Stimulated activated CD4-positive, alpha-beta T cell treated with anti-CD3 and anti-CD28 coated beads, Interleukin-2, amount 100 ng/mL, for 4 hours (primary cell): ENCODE measurements at regions not wholly inside any gene's neighbourhood (a gene's known extent, or its start where the extent isn't known, plus 50 kb on each side); places are given as distances from the start of the nearest gene placed in this dataset.

Experiments
- DNase-seq: peaks from one replicate; pipeline ENCODE4 v3.0.0-alpha.2; 2020; ENCODE audit warnings: low read depth

DNA sequence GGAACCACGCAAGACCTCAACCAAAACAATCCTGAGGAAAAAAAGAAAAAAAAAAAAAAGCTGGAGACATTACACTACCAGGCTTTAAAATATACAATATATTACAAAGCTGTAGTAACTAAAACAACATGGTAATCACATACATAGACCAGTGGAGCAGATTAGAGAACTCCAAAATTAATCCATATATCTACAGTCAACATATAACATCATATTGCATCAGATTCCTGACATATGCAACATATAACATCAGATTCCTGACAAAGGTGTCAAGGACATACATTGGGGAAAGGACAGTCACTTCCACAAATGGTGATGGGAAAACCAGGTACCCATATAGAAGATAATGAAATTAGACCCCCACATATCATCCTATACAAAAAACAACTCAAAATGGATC is 145.8 kb downstream of the BTG1 start:
- DNase-seq: no peak

DNA sequence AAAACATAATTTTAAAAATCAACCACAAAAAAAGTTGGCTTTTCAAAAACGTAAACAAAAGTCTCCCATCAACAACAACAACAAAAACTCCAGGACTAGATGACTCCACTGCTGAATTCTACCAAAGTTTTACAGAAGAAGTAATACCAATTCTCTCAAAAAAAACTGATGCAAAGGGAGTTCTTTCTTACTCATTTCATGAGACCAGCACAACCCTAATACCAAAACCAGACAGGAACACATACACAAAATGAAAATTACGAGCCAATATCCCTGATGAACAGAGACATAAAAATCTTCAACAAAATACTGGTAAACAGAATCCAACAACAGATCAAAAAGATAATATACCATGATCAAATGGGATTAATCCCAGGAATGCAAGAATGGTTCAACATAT is 147.3 kb downstream of the BTG1 start:
- DNase-seq: no peak

DNA sequence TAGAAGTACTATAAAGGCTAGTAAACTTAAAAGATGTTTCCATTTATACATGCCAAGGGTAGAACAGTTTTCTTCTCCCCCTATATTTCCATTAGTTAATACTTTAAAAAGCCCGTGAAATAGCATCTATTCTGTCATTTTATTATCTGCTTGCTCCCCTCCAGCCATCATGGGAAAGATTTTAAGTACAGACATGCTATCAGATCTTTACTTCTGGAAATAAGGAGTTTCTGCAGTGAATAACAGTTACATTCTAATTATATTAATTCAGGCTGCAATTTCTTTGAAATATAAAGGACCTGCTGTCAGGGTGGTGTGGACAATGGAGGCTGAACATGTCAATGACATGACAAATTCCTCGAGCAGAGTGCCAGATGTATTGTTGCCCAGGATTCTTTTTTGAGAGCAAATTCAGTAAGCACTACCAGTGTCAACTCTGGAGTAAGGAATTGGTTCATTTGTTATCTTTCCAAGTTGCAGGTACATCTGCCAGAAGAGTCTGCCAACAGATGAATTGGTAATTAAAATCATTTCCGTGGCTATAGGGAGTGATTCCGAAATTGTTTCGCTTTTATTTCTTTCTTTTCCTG is 151.3 kb downstream of the BTG1 start:
- no peak for DNase-seq

DNA sequence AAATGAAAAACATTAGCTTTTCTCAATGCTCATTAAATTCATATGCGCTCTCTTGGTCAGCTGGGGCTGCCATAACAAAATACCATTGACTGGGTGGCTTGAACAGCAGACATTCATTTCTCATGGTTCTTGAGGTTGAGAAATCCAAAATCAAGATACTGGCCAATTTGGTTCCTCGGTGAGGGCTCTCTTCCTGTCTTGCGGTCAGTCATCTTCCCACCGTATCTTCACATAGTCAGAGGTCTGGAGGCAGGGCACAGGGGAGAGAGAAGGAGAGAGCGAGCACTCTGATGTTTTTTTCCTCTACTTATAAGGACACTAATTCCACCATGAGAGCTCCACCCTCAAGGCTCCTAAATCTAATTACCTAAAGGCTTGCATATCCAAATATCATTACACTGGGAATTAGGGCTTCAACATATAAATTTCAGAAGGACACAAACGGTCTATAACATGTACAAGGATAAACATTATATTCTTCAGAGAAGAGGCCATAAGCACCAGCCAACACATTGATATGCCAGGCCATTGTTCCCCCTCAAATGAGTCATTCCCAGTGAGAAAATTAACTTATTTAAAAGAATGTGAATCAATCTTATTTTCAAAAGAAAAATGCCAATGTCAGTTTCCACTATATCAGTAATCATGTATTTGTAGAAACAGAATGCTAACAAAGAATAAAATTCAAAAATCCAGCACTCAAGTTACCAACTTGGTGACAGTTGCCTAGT is 152.2 kb downstream of the BTG1 start:
- no peak for DNase-seq

DNA sequence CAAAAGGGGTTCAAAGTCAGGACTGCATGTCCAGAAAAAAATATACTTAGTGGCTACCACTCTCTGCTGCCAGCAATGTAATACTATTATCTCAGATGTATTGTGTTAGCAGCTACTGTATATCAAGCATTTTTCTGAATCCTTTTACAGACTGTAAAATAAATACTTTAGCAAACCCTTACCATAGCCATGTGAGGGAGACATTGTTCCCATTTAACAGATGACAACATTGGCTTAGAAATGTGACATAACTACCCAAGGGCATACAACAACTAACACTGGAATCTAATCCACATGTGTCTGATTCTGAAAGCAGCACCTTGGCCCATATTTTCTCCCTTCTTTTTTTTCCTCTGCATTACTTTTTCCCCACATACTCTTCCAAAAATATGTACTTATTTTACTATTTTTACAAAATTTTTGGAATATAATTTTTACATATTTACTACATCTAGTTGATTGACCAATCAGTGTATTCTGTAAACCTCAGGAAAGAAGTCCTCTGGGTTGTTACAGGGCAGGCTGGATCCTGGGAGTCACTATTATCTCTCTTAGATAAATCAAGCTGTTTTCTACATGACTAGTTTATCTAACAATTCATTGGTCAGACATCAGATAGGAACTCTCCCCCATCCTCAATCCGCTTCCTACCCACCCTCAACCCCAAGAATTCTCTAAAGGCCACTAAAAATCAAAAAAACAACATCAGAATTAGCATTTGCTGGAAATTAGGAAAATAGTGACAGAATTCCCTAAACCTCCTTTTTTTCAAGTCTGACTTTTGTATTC is 154.1 kb downstream of the BTG1 start:
- no peak for DNase-seq

DNA sequence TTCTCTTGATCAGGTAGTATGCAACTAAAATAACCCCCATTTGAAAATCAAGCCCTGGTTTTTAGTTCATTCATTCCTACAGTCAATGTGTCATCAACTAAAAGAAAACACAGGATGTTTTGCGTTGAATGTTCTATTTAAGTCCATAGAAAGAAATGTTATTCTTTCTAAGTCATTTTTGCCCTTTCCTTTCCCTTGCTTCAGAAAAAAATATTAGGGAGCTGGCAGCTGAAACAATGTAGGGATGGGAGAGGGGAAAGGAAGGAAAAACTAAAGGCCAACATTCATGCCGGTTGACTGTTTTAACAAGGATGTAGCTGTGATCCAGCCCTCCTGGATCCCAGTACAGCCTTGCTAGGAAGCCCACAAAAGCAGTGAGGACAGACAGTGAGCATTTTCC is 155.1 kb downstream of the BTG1 start:
- no peak for DNase-seq

DNA sequence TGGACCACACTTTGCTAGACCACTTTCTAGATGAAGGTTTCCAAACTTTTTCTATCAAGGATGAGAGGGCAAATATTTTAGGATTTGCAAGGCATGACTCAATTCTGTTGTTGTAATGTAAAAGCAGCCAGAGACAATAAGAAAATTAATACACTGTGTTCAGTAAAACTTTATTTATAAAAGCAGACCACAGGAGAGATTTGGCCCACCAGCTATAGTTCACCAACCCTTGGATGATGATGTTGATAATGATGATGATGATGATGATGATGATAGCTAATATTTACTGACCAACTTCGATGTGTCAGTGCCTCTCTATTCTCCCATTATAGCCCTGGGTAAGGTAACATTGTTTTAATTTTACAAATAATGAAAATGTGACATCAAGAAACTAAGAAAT is 156.5 kb downstream of the BTG1 start:
- DNase-seq: no peak

DNA sequence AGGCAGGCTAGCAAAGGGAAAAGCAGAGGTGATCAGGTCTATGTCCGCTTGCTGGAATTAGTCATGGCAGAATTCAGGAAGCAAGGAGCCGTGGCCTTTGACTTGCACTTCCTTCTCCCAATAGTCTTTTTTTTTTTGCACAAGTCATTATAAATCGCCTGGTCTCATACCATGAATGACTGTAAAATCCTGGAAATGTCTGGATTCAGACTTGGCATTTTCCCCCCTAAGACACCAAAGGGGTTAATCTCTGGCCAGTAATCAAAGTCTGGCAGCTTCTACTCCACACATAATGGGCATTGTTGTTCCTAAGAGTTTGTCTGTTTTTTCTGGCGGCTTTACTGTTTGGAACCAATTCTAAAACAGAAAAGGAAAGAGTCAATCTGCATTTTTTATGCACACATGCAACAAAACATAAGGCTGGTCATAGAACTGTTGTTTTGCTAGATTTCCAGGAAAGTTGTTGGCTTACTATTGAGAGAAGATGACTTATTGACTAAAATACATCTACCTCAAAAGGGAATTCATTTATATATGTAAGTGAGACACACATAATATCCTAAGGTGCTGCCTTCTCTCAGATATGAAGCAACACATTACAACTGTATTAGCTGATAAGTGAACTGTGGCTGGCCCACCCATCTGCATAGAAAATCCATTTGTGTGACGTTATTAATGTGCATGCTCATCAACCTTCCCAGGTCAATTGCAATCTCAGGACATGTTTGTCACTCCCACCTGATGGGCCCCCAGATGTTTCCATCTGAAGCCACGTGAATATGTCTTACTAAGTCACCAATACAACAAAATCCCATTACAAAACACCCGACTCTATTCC is 157.3 kb downstream of the BTG1 start:
- DNase-seq: no peak

DNA sequence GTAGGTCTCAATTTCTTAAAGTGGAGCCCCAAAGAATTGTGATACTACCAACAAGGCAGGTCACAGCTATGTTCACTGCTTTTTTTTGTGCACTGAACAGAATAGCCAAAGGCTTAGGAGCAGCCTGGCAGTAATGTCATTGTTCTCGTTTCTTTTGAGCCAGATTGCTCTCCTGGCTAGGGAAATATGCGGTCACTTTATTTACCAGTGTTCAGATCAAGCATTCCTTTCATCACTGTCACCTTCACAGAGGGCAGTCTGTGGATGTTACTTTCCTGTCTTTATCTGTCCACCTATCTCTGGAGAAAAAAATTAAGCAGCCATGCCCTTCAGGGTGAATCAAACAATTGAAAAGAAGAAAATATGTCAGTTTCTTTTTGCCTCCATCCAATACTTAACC is 159.6 kb downstream of the BTG1 start:
- no peak for DNase-seq

DNA sequence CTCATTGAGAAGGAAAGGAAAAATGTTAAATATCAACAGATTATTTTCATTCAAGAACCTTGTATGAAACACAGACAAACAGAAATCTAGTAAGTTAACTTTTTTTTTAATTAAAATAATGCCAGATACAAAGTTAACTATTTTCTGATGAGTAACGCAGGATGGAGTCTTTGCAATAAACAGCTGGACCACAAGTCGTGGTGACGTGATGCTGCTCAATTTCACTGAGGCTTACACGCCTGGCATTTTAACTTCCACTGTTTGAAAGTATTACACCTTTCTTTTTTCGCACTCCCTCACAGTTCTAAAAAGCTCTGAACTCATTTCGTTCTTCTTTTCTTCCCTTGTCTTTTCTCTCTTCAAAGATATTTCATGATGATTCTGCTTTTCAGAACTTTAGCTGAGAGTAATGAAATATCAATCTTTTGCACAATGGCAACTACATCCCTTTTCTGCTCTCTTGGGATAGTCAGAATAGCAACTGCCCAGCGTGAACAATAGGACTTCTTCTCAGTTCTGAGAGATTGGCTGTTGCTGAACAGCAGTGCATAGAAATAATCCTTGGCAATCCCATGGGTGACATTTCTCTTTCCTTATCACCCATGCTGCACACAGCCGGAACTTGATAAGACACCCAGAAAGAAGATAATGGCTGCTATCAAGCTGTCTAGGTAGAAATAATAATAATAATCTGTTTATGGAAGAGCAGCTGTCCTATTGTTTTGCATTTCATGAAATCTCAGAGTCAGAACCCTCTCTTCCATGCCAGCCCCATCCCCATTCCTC is 160.5 kb downstream of the BTG1 start:
- no peak for DNase-seq

DNA sequence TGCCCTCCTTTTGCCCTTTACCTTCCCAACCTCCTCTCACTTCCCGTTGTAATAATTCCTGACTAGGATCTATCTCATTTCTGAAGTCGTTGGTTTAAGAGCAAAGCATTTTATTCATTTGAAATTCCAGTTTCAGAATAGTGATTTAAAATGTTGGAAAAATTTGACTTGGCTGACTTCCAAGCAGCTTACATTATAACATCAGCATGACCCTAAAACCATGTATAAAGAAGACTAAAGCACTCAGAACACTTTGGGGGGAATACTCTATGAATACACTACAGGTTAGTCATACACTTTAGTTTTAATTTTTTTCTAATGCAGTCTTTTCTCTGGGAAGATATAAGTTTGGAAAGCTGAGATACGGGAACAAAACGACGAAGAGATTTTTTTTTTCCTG is 161.1 kb downstream of the BTG1 start:
- no peak for DNase-seq

DNA sequence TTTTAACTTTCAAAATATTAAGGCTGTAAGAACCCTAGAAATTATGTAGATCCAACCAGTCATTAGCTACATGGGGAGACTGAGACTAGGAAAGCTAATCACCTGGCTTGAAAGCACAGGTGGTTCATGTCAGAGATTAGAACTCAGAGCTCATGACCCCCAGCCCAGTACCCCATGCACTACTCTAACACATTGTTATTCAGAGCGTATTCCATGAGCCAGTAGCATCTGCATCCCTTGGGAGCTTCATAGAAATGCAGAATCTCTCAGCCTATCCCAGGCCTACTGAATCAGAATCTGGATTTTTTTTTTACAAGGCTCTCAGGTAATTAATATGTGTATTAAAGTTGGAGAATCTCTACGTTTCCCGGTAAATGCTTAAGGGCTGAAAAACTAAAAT is 161.7 kb downstream of the BTG1 start:
- no peak for DNase-seq

DNA sequence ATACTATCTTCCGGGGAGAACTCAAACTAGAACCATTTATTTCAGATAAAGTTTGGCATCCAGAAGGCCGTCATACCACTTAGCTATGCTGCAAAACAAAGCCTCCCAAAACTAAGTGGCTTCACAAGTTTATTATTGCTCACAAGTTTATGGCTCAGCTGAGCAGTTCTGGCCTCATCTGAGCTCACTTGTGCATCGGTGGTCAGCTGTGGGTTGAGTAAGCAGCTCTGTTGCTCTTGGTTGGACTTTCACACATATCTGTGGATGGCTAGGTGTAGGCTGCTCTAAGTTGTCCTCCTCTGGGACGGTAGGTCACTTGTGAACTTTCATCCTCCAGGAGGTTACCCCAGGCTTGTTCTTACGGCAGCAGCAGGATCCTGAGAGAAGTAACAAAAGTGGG is 162.7 kb downstream of the BTG1 start:
- no peak for DNase-seq

DNA sequence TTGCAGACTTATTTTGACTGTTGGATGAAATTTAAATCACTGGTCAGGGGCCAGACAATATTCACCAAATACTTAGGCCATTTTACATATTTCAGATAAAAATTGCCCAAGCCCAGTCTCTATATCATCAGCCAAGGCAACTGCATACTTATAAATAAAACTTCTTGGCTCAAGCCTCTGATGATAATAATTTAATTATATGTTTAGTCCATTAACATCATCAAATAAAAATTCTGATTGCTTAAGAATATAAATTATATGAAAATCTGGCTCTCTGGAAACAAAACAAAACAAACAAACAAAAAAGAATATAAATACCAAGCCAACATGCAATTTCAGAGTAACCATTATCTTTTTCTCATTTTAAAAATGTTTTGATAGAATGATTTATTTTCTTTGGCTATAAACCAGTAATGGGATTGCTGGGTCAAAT is 165.2 kb downstream of the BTG1 start:
- no peak for DNase-seq

DNA sequence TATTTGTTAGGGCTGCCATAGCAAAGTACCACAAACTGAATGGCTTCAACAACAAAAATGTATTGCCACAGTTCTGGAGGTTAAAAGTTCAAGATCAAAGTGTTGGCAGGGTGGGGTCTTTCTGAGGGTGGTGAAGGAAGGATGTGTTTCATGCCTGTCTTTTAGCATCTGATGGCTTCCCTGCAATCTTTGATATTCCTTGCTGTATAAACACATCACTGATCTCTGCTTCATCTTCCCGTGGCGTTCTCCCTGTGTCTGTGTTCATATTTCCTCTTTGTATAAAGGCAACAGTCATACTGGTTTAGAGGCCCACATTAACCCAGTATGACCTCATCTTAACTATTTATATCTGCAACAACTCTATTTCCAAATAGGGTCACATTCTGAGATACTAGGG is 167.5 kb downstream of the BTG1 start:
- DNase-seq: no peak

DNA sequence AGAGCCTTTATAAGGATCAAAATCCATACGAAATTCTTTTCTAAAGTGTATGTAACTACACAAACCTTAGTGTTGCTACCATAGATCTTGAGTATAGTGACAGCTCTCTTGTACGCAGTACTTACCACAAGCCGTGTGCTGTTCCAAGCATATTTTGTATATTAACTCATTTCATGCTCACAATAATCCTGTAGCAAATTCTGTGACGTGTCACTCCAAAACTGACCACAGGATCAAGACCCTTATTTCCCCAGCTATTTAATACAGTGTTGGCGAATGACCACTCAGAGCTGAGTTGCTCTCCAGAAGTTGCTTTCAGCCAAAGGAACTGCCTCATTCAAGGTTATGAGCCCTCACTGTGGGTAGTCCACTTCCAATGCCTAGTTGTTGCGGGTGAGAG is 169.8 kb downstream of the BTG1 start:
- no peak for DNase-seq

DNA sequence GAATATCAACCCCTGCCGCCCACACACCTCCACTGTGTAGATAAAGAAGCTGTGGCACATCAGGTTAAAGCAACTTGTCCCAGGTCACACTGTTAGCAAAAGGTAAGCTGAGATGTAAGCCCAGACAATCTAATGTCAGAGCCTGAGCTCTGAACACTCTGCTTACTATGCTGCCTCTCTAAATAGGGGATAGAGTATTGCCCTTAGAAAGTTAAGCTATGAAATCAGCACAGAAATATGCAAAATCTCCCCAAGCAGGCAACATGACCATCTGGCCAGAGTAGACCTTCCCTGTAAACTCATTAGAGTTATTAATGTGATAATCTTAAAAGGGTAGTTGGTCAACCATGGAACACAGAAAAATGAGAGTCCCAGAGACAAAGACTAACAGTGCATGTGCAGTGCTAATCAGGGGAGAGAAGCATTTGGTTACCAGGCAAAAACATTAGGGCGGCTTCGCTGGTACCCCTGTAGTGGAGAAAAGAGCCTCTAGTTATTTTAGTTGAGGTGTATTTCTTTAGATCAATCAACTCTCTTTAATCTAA is 171.0 kb downstream of the BTG1 start:
- DNase-seq: no peak

DNA sequence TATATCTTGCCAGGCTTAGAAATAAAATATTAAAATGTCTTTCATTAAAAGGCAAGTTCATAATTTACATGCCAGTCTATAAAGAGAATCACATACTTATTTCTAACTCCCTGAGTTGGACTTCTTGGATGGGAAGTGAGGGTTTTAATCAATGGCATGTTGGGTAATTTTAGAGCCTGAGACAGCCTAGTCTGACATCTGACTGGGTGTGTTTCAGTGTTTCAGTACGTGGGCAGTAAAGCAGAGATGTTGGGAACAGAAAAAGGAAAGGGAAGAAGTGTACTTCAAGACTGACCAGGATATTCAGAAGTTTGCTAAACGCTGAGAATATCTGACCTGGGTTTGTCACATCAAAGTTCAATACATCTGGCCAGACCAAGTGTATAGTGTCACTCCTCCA is 171.8 kb downstream of the BTG1 start:
- no peak for DNase-seq

DNA sequence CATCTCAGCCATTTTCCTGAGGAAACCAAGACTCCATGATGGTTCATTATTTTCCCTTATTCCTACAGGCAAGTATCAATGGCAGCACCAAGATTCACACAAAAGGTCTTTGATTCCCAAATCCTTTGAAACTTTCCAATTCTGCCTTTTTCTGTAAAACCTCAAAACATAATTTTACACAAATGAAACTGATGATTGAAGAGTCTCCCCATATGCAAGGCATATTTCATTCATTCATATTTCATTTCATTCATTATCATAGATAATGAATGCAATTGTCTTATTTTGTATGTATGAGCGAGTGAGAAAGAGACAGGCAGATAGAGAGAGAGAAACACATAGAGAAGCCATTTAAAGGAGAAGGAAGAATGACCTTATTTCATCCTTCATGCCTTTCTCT is 172.8 kb downstream of the BTG1 start:
- no peak for DNase-seq

DNA sequence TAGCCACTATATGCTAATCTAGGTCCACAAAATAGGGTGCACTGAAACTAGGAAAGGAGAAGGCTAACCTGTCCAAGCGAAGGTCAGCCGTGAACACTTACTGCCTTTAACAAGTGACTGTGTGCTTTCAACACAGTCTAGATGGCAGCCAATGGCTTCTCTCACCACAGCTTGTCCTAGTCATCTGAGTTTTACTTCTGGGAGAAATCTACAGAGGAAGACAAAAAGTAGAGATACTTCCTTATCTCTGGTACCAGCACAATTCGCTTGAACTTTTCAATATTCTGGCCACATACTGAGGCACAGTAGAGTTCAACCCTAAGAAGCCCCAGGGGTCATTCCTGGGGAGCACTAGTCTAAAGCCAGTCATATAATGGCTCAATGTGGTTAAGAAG is 176.9 kb downstream of the BTG1 start:
- no peak for DNase-seq

DNA sequence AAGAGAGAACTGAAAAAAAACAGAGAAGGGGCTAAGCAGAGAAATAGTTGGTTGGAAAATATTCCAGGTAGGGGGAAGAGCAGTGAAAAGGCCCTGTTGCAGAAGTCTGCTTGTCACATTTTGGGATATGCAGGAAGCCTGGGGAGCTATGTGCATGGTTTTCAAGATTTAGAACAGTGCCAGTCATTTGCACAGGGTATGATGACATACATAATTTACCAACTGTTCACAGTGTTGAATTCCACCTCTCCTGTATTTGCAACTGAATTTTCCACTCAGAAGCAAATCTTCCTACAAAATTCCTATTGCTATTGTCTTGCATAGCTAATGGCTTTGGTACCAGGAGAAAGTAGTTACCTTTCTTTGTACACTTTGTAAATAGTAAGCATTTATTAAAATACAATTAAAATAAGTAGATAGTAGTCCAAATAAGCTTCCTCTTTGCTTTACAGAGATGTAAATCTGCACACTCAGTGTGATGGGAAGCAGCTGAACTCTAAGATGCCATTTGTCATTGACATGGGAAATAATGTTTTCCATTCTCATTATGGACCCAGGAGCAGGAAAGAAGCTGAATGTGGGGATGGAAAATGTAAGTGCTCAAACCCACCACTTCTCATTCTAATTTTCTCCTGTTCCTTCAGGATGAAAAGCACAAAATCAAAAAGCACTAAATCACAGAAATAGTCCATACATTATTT is 177.4 kb downstream of the BTG1 start:
- DNase-seq: no peak
